Astrocyte of the cerebellum (primary cell): ENCODE measurements at regions not wholly inside any gene's neighbourhood (a gene's known extent, or its start where the extent isn't known, plus 50 kb on each side); places are given as distances from the start of the nearest gene placed in this dataset.

Experiments used
- DNase-seq: peaks from one replicate; pipeline ENCODE4 v3.0.0-alpha.2; 2011; ENCODE audit warnings: low read depth
- H3K4me3 ChIP-seq: 2 replicates; pipeline ENCODE4 v1.5.1; 2011; ENCODE audit warnings: mild to moderate bottlenecking, low read depth, low read length, moderate library complexity
- CTCF ChIP-seq: IDR thresholded peaks from 2 replicates; pipeline ENCODE4 v1.5.1; 2012; ENCODE audit warnings: low read length, low read depth, moderate library complexity, mild to moderate bottlenecking; ENCODE audit errors: missing control alignments
- in situ Hi-C: cut with HindIII; loops from 2 replicates; pipeline ENCODE4 v1.10.0; 2017; ENCODE audit warnings: low sequenced_read_pairs

GRCh38 chr2:19812166-19812565 is 89.6 kb downstream of the TTC32 start:
- no peak for DNase-seq
- H3K4me3 ChIP-seq, result no peak overlapping the region
- no peak for TF ChIP-seq CTCF
- in situ Hi-C loops, result no loop called here

- TF ChIP-seq CTCF, result no peak
- in situ Hi-C loops, result no loop called here
- H3K4me3 ChIP-seq, result no peak overlapping the region
- no peak for DNase-seq
Observed at GRCh38 chr2:19811186-19811585, 90.6 kb downstream of the TTC32 start.

GRCh38 chr2:19810637-19811036 is 91.1 kb downstream of the TTC32 start:
- no peak for TF ChIP-seq CTCF
- no peak for DNase-seq
- in situ Hi-C loops, result no loop called here
- H3K4me3 ChIP-seq, result no peak overlapping the region

- in situ Hi-C loops, result no loop called here
Observed at GRCh38 chr2:19810148-19810547, 91.6 kb downstream of the TTC32 start.

GRCh38 chr2:19809206-19809605 is 92.6 kb downstream of the TTC32 start:
- no peak for DNase-seq
- no peak for TF ChIP-seq CTCF
- no peak overlapping the region for H3K4me3 ChIP-seq
- in situ Hi-C loops, result no loop called here

More at GRCh38 chr2:19810148-19810547, 91.6 kb downstream of the TTC32 start:
- DNase-seq, result no peak
- H3K4me3 ChIP-seq, result no peak overlapping the region
- TF ChIP-seq CTCF, result no peak

- in situ Hi-C loops, result no loop called here
- TF ChIP-seq CTCF, result no peak
- DNase-seq, result no peak
- H3K4me3 ChIP-seq, result no peak overlapping the region
Observed at GRCh38 chr2:19807866-19808265, 93.9 kb downstream of the TTC32 start.

- no peak for TF ChIP-seq CTCF
- in situ Hi-C loops, result no loop called here
- no peak overlapping the region for H3K4me3 ChIP-seq
- DNase-seq, result no peak
Observed at GRCh38 chr2:19807346-19807745, 94.4 kb downstream of the TTC32 start.
